SK-N-SH (cell line): ENCODE measurements at regions not wholly inside any gene's neighbourhood (a gene's known extent, or its start where the extent isn't known, plus 50 kb on each side); places are given as distances from the start of the nearest gene placed in this dataset.

Experiments
- CTCF ChIA-PET: fragments of 300-600, 350-600 bp; formaldehyde crosslinking; extraction: SDS; loops from one replicate; lab custom pipeline; 2021; lab: Yijun Ruan, JAX
- POLR2A ChIA-PET: fragments of 350-600 bp; sonication (Branson Sonifier 250); formaldehyde crosslinking; extraction: SDS; loops from one replicate; lab custom pipeline; 2020; ENCODE audit warnings: antibody characterized with exemption, inconsistent platforms; lab: Yijun Ruan, JAX
- DNase-seq: peaks from one replicate; pipeline ENCODE4 v3.0.0; 2012
- H2AFZ ChIP-seq: fragments of 200-600 bp; sonication (generic); 2 replicates; pipeline ENCODE4 v1.8.1; 2016; ENCODE audit warnings: antibody characterized with exemption, mild to moderate bottlenecking, low read depth
- H3F3A ChIP-seq: fragments of 200-600 bp; sonication (generic); replicated peaks from 2 replicates; pipeline ENCODE3; 2016; ENCODE audit warnings: antibody characterized with exemption, mild to moderate bottlenecking; ENCODE audit not compliant: insufficient read depth
- H3K27ac ChIP-seq, 2 experiments: fragments of 200-500 bp in 1 of 2; fragments of 200-600 bp in 1 of 2; sonication (Bioruptor generic) in 1 of 2; sonication (generic), shearing (Covaris generic) in 1 of 2; 2 replicates each; pipeline versions ENCODE4 v1.5.1 to v1.6.1; 2014 to 2016; ENCODE audit warnings: low read depth in 2 of 2, inconsistent platforms in 1 of 2, low read length in 1 of 2, mild to moderate bottlenecking in 1 of 2, mixed read lengths in 1 of 2
- H3K27me3 ChIP-seq: fragments of 200-600 bp; sonication (generic), shearing (Covaris generic); 2 replicates; pipeline ENCODE4 v1.6.1; 2016; ENCODE audit warnings: mixed run types; ENCODE audit not compliant: insufficient read depth
- H3K36me3 ChIP-seq, 2 experiments: fragments of 200-500 bp in 1 of 2; fragments of 200-600 bp in 1 of 2; sonication (Bioruptor generic) in 1 of 2; sonication (generic) in 1 of 2; replicated peaks in 1 of 2; 2 replicates each; pipeline versions ENCODE3 to v1.5.1; 2014 to 2016; ENCODE audit warnings: low read length in 1 of 2, mild to moderate bottlenecking in 1 of 2; ENCODE audit not compliant: insufficient read depth in 2 of 2, control insufficient read depth in 1 of 2
- H3K4me1 ChIP-seq, 2 experiments: fragments of 200-500 bp in 1 of 2; fragments of 200-600 bp in 1 of 2; sonication (Bioruptor generic) in 1 of 2; sonication (generic), shearing (Covaris generic) in 1 of 2; 2 replicates each; pipeline versions ENCODE4 v1.5.1 to v1.6.1; 2014 to 2016; ENCODE audit warnings: low read depth in 1 of 2, low read length in 1 of 2, mixed run types in 1 of 2; ENCODE audit not compliant: insufficient read depth in 2 of 2, control insufficient read depth in 1 of 2
- H3K4me2 ChIP-seq: fragments of 200-600 bp; sonication (generic), shearing (Covaris generic); 2 replicates; pipeline ENCODE4 v1.6.1; 2017; ENCODE audit warnings: mixed run types
- H3K4me3 ChIP-seq, 2 experiments: fragments of 200-500 bp in 1 of 2; fragments of 200-600 bp in 1 of 2; sonication (Bioruptor generic) in 1 of 2; sonication (generic), shearing (Covaris generic) in 1 of 2; 2 replicates each; pipeline versions ENCODE4 v1.5.1 to v1.8.1; 2014 to 2016; ENCODE audit warnings: low read depth in 2 of 2, inconsistent platforms in 1 of 2, low read length in 1 of 2, mild to moderate bottlenecking in 1 of 2, mixed read lengths in 1 of 2, moderate library complexity in 1 of 2
- H3K79me2 ChIP-seq: fragments of 200-600 bp; sonication (generic); 2 replicates; pipeline ENCODE4 v1.8.1; 2017; ENCODE audit warnings: mild to moderate bottlenecking; ENCODE audit not compliant: insufficient read depth
- H3K9ac ChIP-seq: fragments of 200-600 bp; sonication (generic); 2 replicates; pipeline ENCODE4 v1.6.1; 2017; ENCODE audit warnings: mixed run types
- H3K9me2 ChIP-seq: fragments of 200-600 bp; sonication (generic); 2 replicates; pipeline ENCODE4 v1.6.1; 2017; ENCODE audit warnings: mixed run types
- H3K9me3 ChIP-seq: fragments of 200-600 bp; sonication (generic); 2 replicates; pipeline ENCODE4 v1.6.1; 2017; ENCODE audit warnings: mixed run types, mild to moderate bottlenecking, moderate library complexity
- H4K20me1 ChIP-seq: fragments of 200-600 bp; sonication (generic); 2 replicates; pipeline ENCODE4 v1.6.1; 2017; ENCODE audit warnings: mild to moderate bottlenecking, mixed run types; ENCODE audit not compliant: insufficient read depth
- CHD2 ChIP-seq: fragments of 150-350 bp; IDR thresholded peaks from 2 replicates; pipeline ENCODE4 v1.6.1; 2018; ENCODE audit warnings: low read length; ENCODE audit not compliant: partially characterized antibody
- ELF1 ChIP-seq: IDR thresholded peaks from 2 replicates; pipeline ENCODE4 v1.4.0; 2012
- EP300 ChIP-seq, 2 experiments: IDR thresholded peaks; 2 replicates each; pipeline versions ENCODE4 v1.4.0 to v1.6.1; 2012; ENCODE audit warnings: borderline replicate concordance in 1 of 2, low read depth in 1 of 2, low read length in 1 of 2
- EZH2phosphoT487 ChIP-seq: fragments of 200-600 bp; sonication (generic); IDR thresholded peaks from 2 replicates; pipeline ENCODE4 v1.6.1; 2017; ENCODE audit warnings: low read depth, mixed run types, mild to moderate bottlenecking, antibody characterized with exemption, moderate library complexity, borderline replicate concordance
- FOSL2 ChIP-seq: IDR thresholded peaks from 2 replicates; pipeline ENCODE4 v1.4.0; 2012; ENCODE audit warnings: low read depth, mild to moderate bottlenecking, moderate library complexity, borderline replicate concordance
- GATA2 ChIP-seq: sonication (generic); formaldehyde crosslinking; IDR thresholded peaks from 2 replicates; pipeline ENCODE4 v1.5.0; 2020; ENCODE audit warnings: mild to moderate bottlenecking, missing genetic modification reagents
- MAX ChIP-seq: IDR thresholded peaks from 2 replicates; pipeline ENCODE4 v1.4.0; 2012; ENCODE audit warnings: low read depth
- MXI1 ChIP-seq: IDR thresholded peaks from 2 replicates; pipeline ENCODE4 v1.6.1; 2012; ENCODE audit warnings: mild to moderate bottlenecking, low read depth, low read length, improper control_type of control experiment
- NRF1 ChIP-seq: IDR thresholded peaks from 2 replicates; pipeline ENCODE4 v1.6.1; 2012; ENCODE audit warnings: low read depth, mild to moderate bottlenecking, low read length
- RAD21 ChIP-seq: IDR thresholded peaks from 2 replicates; pipeline ENCODE4 v1.6.1; 2012; ENCODE audit warnings: mild to moderate bottlenecking, low read length
- RCOR1 ChIP-seq: fragments of 150-350 bp; IDR thresholded peaks from 2 replicates; pipeline ENCODE4 v1.6.1; 2017; ENCODE audit warnings: antibody characterized with exemption, low read length
- RFX5 ChIP-seq: IDR thresholded peaks from 2 replicates; pipeline ENCODE4 v1.6.1; 2012; ENCODE audit warnings: mild to moderate bottlenecking, improper control_type of control experiment, low read length
- SIN3A ChIP-seq: IDR thresholded peaks from 2 replicates; pipeline ENCODE4 v1.6.1; 2012; ENCODE audit warnings: low read depth, mild to moderate bottlenecking, low read length, moderate library complexity, borderline replicate concordance
- SMC3 ChIP-seq: IDR thresholded peaks from 2 replicates; pipeline ENCODE4 v1.6.1; 2012; ENCODE audit warnings: low read depth, low read length, improper control_type of control experiment
- TCF12 ChIP-seq: IDR thresholded peaks from 2 replicates; pipeline ENCODE4 v1.4.0; 2012
- TF ChIP-seq, protein P1 (sequence below): fragments of 150-350 bp; IDR thresholded peaks from 2 replicates; pipeline ENCODE4 v1.6.1; 2016; ENCODE audit warnings: mild to moderate bottlenecking, low read depth, low read length
- TF ChIP-seq, protein P2 (sequence below): IDR thresholded peaks from 2 replicates; pipeline ENCODE4 v1.4.0; 2012; ENCODE audit warnings: low read depth, borderline replicate concordance
- TF ChIP-seq, protein P3 (sequence below): fragments of 200-600 bp; sonication (generic); IDR thresholded peaks from 2 replicates; pipeline ENCODE4 v1.6.1; 2017; ENCODE audit warnings: antibody characterized with exemption, mild to moderate bottlenecking, moderate library complexity
- TF ChIP-seq, protein P4 (sequence below): IDR thresholded peaks from 2 replicates; pipeline ENCODE4; 2012
- TF ChIP-seq, protein P5 (sequence below): fragments of 150-350 bp; IDR thresholded peaks from 2 replicates; pipeline ENCODE4 v1.6.1; 2017; ENCODE audit warnings: antibody characterized with exemption, low read length, low read depth, borderline replicate concordance

GRCh38 chr10:84077768-84078167 is 61.5 kb upstream of the GHITM start (continued):
- TF ChIP-seq, protein P1, sequence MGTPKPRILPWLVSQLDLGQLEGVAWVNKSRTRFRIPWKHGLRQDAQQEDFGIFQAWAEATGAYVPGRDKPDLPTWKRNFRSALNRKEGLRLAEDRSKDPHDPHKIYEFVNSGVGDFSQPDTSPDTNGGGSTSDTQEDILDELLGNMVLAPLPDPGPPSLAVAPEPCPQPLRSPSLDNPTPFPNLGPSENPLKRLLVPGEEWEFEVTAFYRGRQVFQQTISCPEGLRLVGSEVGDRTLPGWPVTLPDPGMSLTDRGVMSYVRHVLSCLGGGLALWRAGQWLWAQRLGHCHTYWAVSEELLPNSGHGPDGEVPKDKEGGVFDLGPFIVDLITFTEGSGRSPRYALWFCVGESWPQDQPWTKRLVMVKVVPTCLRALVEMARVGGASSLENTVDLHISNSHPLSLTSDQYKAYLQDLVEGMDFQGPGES, result no peak
- TF ChIP-seq RFX5, result no peak
- no peak for TF ChIP-seq EP300 (IDR thresholded peaks at IDR 0.05; ENCODE audit: borderline replicate concordance in 1 of 2, low read depth in 1 of 2, low read length in 1 of 2)
- no peak for TF ChIP-seq GATA2 (CRISPR knock-in tag)
- TF ChIP-seq, protein P2, sequence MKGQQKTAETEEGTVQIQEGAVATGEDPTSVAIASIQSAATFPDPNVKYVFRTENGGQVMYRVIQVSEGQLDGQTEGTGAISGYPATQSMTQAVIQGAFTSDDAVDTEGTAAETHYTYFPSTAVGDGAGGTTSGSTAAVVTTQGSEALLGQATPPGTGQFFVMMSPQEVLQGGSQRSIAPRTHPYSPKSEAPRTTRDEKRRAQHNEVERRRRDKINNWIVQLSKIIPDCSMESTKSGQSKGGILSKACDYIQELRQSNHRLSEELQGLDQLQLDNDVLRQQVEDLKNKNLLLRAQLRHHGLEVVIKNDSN, result no peak
- no peak for TF ChIP-seq CHD2
- TF ChIP-seq SMC3, result no peak
- TF ChIP-seq FOSL2, result no peak

DNA sequence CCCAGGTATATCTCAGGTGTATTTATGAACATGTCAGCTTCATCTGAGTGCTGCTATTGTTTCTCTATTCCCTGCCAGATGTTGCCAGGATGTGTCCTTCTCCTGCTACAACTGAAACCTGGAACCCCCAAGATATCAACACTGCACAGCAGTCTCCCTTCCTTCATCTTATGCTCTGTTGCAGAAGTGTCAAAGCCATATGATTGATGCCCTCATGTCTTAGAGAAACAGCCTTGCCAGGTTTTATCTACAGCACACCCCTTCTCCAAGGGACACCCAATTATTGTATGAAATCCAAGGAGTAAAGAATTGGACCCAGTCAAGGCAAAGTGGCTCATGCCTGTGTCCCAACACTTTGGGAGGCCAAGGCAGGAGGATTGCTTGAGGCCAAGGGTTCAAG is 60.5 kb upstream of the GHITM start:
- Histone ChIP-seq H3K9me2 (no peaks in the 10 kb centered on the region), H3K9ac (no peak overlapping the region), H3K36me3 (no peaks in the 10 kb centered on the region), H4K20me1 (no peaks in the 10 kb centered on the region), H3K4me1 (no peaks in the 10 kb centered on the region; a peak in 1 of 4 replicates), H3F3A (no peaks in the 10 kb centered on the region), H3K27ac (no peak overlapping the region), H3K4me2 (no peak overlapping the region), H3K4me3 (no peak overlapping the region), H3K9me3 (no peaks in the 10 kb centered on the region), H3K27me3 (no peaks in the 10 kb centered on the region), H3K79me2 (no peaks in the 10 kb centered on the region), H2AFZ (no peak overlapping the region)
- POLR2A ChIA-PET, result no interaction called here
- DNase-seq, result no peak
- CTCF ChIA-PET, result interaction anchor here (1.5 kb wide), 1 partner anchor 13 kb away, joined by 4 read pairs; no protein-coding TSS in a partner anchor
- no peak for TF ChIP-seq RCOR1
- TF ChIP-seq, protein P3, sequence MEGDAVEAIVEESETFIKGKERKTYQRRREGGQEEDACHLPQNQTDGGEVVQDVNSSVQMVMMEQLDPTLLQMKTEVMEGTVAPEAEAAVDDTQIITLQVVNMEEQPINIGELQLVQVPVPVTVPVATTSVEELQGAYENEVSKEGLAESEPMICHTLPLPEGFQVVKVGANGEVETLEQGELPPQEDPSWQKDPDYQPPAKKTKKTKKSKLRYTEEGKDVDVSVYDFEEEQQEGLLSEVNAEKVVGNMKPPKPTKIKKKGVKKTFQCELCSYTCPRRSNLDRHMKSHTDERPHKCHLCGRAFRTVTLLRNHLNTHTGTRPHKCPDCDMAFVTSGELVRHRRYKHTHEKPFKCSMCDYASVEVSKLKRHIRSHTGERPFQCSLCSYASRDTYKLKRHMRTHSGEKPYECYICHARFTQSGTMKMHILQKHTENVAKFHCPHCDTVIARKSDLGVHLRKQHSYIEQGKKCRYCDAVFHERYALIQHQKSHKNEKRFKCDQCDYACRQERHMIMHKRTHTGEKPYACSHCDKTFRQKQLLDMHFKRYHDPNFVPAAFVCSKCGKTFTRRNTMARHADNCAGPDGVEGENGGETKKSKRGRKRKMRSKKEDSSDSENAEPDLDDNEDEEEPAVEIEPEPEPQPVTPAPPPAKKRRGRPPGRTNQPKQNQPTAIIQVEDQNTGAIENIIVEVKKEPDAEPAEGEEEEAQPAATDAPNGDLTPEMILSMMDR, result no peak
- TF ChIP-seq, protein P4, sequence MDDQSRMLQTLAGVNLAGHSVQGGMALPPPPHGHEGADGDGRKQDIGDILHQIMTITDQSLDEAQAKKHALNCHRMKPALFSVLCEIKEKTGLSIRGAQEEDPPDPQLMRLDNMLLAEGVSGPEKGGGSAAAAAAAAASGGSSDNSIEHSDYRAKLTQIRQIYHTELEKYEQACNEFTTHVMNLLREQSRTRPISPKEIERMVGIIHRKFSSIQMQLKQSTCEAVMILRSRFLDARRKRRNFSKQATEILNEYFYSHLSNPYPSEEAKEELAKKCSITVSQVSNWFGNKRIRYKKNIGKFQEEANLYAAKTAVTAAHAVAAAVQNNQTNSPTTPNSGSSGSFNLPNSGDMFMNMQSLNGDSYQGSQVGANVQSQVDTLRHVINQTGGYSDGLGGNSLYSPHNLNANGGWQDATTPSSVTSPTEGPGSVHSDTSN, result no peak
- TF ChIP-seq MAX, result no peak
- TF ChIP-seq ELF1, result no peak
- no peak for TF ChIP-seq MXI1
- TF ChIP-seq, protein P1, result no peak
- TF ChIP-seq RAD21, result no peak
- no peak for TF ChIP-seq GATA2 (CRISPR knock-in tag)
- no peak for TF ChIP-seq EZH2phosphoT487
- TF ChIP-seq NRF1, result no peak
- no peak for TF ChIP-seq FOSL2
- no peak for TF ChIP-seq SIN3A
- TF ChIP-seq CHD2, result no peak
- TF ChIP-seq EP300 (IDR thresholded peaks at IDR 0.05; ENCODE audit: borderline replicate concordance in 1 of 2, low read depth in 1 of 2, low read length in 1 of 2), result no peak
- no peak for TF ChIP-seq TCF12
- TF ChIP-seq, protein P5, sequence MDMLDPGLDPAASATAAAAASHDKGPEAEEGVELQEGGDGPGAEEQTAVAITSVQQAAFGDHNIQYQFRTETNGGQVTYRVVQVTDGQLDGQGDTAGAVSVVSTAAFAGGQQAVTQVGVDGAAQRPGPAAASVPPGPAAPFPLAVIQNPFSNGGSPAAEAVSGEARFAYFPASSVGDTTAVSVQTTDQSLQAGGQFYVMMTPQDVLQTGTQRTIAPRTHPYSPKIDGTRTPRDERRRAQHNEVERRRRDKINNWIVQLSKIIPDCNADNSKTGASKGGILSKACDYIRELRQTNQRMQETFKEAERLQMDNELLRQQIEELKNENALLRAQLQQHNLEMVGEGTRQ, result no peak
